ENCODE measurements at regions not wholly inside any gene's neighbourhood (a gene's known extent, or its start where the extent isn't known, plus 50 kb on each side); places are given as distances from the start of the nearest gene placed in this dataset.

DNA sequence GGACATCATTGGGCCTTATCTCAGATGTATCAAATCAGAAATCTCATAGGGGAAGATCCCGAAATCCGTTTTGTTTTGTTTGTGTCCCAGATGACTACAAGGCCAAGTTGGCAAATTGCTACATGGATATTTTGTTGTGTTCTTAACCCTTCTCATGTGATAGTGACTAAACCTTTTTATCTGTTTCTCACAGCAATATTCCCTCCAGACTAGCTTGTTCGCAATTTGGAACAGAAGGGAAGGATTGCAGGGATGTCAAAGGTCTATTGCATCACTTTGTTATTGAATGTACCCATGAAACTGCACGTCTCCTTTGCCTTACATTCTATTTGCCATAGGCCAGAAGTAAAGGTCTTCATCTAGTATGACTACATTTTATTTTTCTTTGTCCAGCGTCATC, 453.9 kb downstream of the NFIB start:
- H3K4me1 ChIP-seq (ENCODE audit: control insufficient read depth in 4 of 4, insufficient read depth in 4 of 4, low read length in 3 of 4) = no peaks in the 10 kb centered on the region
- WGBS = 71% methylated on average over 5 of the region's 5 CpGs
- TF ChIP-seq REST (IDR thresholded peaks at IDR 0.05) (no peak), FOXA2 (IDR thresholded peaks at IDR 0.05) (no peak), RAD21 (IDR thresholded peaks at IDR 0.05) (no peak), NR2F2 (IDR thresholded peaks at IDR 0.05) (no peak), YY1 (IDR thresholded peaks at IDR 0.05) (no peak), HNF4A (conservative IDR thresholded peaks at IDR 0.05) (no peak), EGR1 (IDR thresholded peaks at IDR 0.05; ENCODE audit: low read depth in 2 of 2) (no peak), GABPA (IDR thresholded peaks at IDR 0.05 in 1 of 2, conservative IDR thresholded peaks at IDR 0.05 in 1 of 2) (no peak), HNF4G (IDR thresholded peaks at IDR 0.05) (no peak), FOXA1 (IDR thresholded peaks at IDR 0.05) (no peak), TAF1 (conservative IDR thresholded peaks at IDR 0.05) (no peak), RXRA (IDR thresholded peaks at IDR 0.05) (no peak), SP1 (IDR thresholded peaks at IDR 0.05) (no peak), ATF3 (IDR thresholded peaks at IDR 0.05) (no peak), JUND (IDR thresholded peaks at IDR 0.05) (no peak)
- TF ChIP-seq, protein P1, sequence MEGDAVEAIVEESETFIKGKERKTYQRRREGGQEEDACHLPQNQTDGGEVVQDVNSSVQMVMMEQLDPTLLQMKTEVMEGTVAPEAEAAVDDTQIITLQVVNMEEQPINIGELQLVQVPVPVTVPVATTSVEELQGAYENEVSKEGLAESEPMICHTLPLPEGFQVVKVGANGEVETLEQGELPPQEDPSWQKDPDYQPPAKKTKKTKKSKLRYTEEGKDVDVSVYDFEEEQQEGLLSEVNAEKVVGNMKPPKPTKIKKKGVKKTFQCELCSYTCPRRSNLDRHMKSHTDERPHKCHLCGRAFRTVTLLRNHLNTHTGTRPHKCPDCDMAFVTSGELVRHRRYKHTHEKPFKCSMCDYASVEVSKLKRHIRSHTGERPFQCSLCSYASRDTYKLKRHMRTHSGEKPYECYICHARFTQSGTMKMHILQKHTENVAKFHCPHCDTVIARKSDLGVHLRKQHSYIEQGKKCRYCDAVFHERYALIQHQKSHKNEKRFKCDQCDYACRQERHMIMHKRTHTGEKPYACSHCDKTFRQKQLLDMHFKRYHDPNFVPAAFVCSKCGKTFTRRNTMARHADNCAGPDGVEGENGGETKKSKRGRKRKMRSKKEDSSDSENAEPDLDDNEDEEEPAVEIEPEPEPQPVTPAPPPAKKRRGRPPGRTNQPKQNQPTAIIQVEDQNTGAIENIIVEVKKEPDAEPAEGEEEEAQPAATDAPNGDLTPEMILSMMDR (IDR thresholded peaks at IDR 0.05; ENCODE audit: low read depth, low read length, missing input control) = no peak
- TF ChIP-seq, protein P2, sequence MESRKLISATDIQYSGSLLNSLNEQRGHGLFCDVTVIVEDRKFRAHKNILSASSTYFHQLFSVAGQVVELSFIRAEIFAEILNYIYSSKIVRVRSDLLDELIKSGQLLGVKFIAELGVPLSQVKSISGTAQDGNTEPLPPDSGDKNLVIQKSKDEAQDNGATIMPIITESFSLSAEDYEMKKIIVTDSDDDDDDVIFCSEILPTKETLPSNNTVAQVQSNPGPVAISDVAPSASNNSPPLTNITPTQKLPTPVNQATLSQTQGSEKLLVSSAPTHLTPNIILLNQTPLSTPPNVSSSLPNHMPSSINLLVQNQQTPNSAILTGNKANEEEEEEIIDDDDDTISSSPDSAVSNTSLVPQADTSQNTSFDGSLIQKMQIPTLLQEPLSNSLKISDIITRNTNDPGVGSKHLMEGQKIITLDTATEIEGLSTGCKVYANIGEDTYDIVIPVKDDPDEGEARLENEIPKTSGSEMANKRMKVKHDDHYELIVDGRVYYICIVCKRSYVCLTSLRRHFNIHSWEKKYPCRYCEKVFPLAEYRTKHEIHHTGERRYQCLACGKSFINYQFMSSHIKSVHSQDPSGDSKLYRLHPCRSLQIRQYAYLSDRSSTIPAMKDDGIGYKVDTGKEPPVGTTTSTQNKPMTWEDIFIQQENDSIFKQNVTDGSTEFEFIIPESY (IDR thresholded peaks at IDR 0.05) = no peak
- TF ChIP-seq, protein P3, sequence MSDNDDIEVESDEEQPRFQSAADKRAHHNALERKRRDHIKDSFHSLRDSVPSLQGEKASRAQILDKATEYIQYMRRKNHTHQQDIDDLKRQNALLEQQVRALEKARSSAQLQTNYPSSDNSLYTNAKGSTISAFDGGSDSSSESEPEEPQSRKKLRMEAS (IDR thresholded peaks at IDR 0.05) = no peak

More for the DNA sequence above, 453.9 kb downstream of the NFIB start:
- H3K4me3 ChIP-seq (ENCODE audit: low read depth in 1 of 3, low read length in 3 of 3) = no peak overlapping the region
- no peak overlapping the region for H3K27ac ChIP-seq (ENCODE audit: low read depth in 1 of 2, low read length in 2 of 2)
- no peak overlapping the region for H3K9ac ChIP-seq (ENCODE audit: low read depth in 1 of 2, low read length in 2 of 2)
- no peaks in the 10 kb centered on the region for H3K27me3 ChIP-seq (ENCODE audit: control insufficient read depth in 4 of 4, insufficient read depth in 4 of 4, low read length in 3 of 4)
- no peak for DNase-seq (ENCODE audit: low spot score)
- H3K36me3 ChIP-seq (ENCODE audit: control insufficient read depth in 4 of 4, insufficient read depth in 3 of 4, low read depth in 1 of 4, low read length in 3 of 4) = no peaks in the 10 kb centered on the region
- H3K9me3 ChIP-seq (ENCODE audit: control insufficient read depth in 4 of 4, low read length in 3 of 4) = no peaks in the 10 kb centered on the region
